ENCODE measurements at regions not wholly inside any gene's neighbourhood (a gene's known extent, or its start where the extent isn't known, plus 50 kb on each side); places are given as distances from the start of the nearest gene placed in this dataset.
A peak's percentile ranks its signal among the peaks of the same experiment; 100 is the strongest.
"Not testable (repeated sequence)": the region's sequence is repeated elsewhere in the genome, so short reads cannot be mapped to it uniquely, and the experiment has no call there.

GRCh38 chr6:26956078-26956600, 291.4 kb upstream of the PRSS16 start:
- not testable (repeated sequence) for H3K27me3 ChIP-seq (ENCODE audit: control insufficient read depth, insufficient read depth, low read length); H3K36me3 ChIP-seq (ENCODE audit: control insufficient read depth, insufficient read depth, low read length)
- DNase-seq (ENCODE audit: low read depth) = peak; percentile 70
- H3K4me3 ChIP-seq (ENCODE audit: low read depth, low read length) = peak overlapping the region; percentile 47

- not testable (repeated sequence) for H3K27me3 ChIP-seq (ENCODE audit: control insufficient read depth, insufficient read depth, low read length); H3K36me3 ChIP-seq (ENCODE audit: control insufficient read depth, insufficient read depth, low read length)
- peak; percentile 43 for TF ChIP-seq CTCF (IDR thresholded peaks at IDR 0.05; ENCODE audit: insufficient read depth, low read length, poor library complexity, severe bottlenecking)
- DNase-seq (ENCODE audit: low read depth) = peak; percentile 16
- H3K4me3 ChIP-seq (ENCODE audit: low read depth, low read length) = peak overlapping the region; percentile 47
These were observed 290.8 kb upstream of the PRSS16 start for GRCh38 chr6:26956601-26957184.

GRCh38 chr6:26957399-26958127, 289.9 kb upstream of the PRSS16 start:
- H3K4me3 ChIP-seq (ENCODE audit: low read depth, low read length) = peak overlapping the region; percentile 47
- not testable (repeated sequence) for DNase-seq (ENCODE audit: low read depth); H3K27me3 ChIP-seq (ENCODE audit: control insufficient read depth, insufficient read depth, low read length); H3K36me3 ChIP-seq (ENCODE audit: control insufficient read depth, insufficient read depth, low read length)

GRCh38 chr6:26961236-26961635, 286.3 kb upstream of the PRSS16 start:
- not testable (repeated sequence) for DNase-seq (ENCODE audit: low read depth)

GRCh38 chr6:27002447-27002846, 245.1 kb upstream of the PRSS16 start:
- no peak overlapping the region for H3K4me3 ChIP-seq (ENCODE audit: low read depth, low read length)
- no peaks in the 10 kb centered on the region for H3K27me3 ChIP-seq (ENCODE audit: control insufficient read depth, insufficient read depth, low read length)
- no peak for TF ChIP-seq CTCF (IDR thresholded peaks at IDR 0.05; ENCODE audit: insufficient read depth, low read length, poor library complexity, severe bottlenecking)
- DNase-seq (ENCODE audit: low read depth) = no peak
- no peaks in the 10 kb centered on the region for H3K36me3 ChIP-seq (ENCODE audit: control insufficient read depth, insufficient read depth, low read length)

More at GRCh38 chr6:26961236-26961635, 286.3 kb upstream of the PRSS16 start:
- H3K4me3 ChIP-seq (ENCODE audit: low read depth, low read length); H3K36me3 ChIP-seq (ENCODE audit: control insufficient read depth, insufficient read depth, low read length); H3K27me3 ChIP-seq (ENCODE audit: control insufficient read depth, insufficient read depth, low read length): not testable (repeated sequence)

GRCh38 chr6:27007020-27007419, 240.5 kb upstream of the PRSS16 start:
- DNase-seq (ENCODE audit: low read depth) = no peak
- Histone ChIP-seq H3K36me3 (ENCODE audit: control insufficient read depth, insufficient read depth, low read length) (no peaks in the 10 kb centered on the region), H3K27me3 (ENCODE audit: control insufficient read depth, insufficient read depth, low read length) (no peaks in the 10 kb centered on the region), H3K4me3 (ENCODE audit: low read depth, low read length) (no peak overlapping the region)
- TF ChIP-seq CTCF (IDR thresholded peaks at IDR 0.05; ENCODE audit: insufficient read depth, low read length, poor library complexity, severe bottlenecking) = no peak

- not testable (repeated sequence) for H3K36me3 ChIP-seq (ENCODE audit: control insufficient read depth, insufficient read depth, low read length); DNase-seq (ENCODE audit: low read depth); H3K27me3 ChIP-seq (ENCODE audit: control insufficient read depth, insufficient read depth, low read length); H3K4me3 ChIP-seq (ENCODE audit: low read depth, low read length)
These were observed 238.9 kb upstream of the PRSS16 start for GRCh38 chr6:27008613-27009012.

- H3K4me3 ChIP-seq (ENCODE audit: low read depth, low read length); DNase-seq (ENCODE audit: low read depth); H3K36me3 ChIP-seq (ENCODE audit: control insufficient read depth, insufficient read depth, low read length): not testable (repeated sequence)
These were observed 233.4 kb upstream of the PRSS16 start for GRCh38 chr6:27014053-27014452.

More at GRCh38 chr6:27014053-27014452, 233.4 kb upstream of the PRSS16 start:
- not testable (repeated sequence) for H3K27me3 ChIP-seq (ENCODE audit: control insufficient read depth, insufficient read depth, low read length)
